ENCODE measurements at regions not wholly inside any gene's neighbourhood (a gene's known extent, or its start where the extent isn't known, plus 50 kb on each side); places are given as distances from the start of the nearest gene placed in this dataset.

- TF ChIP-seq POLR2AphosphoS5 (IDR thresholded peaks at IDR 0.05; ENCODE audit: low read depth, low read length): no peak
- TF ChIP-seq TAF1 (IDR thresholded peaks at IDR 0.05; ENCODE audit: borderline replicate concordance, low read depth, low read length): no peak
These were observed 136.0 kb upstream of the COL1A2 start for GRCh38 chr7:94258418-94259300.
